GM12872 (cell line): ENCODE measurements at regions not wholly inside any gene's neighbourhood (a gene's known extent, or its start where the extent isn't known, plus 50 kb on each side); places are given as distances from the start of the nearest gene placed in this dataset.

Source experiments
- TF ChIP-seq, protein P1 (sequence below): IDR thresholded peaks from 3 replicates; pipeline ENCODE4 v1.5.1; 2011; ENCODE audit warnings: low read depth, mild to moderate bottlenecking, low read length, moderate library complexity; ENCODE audit not compliant: insufficient read depth

DNA sequence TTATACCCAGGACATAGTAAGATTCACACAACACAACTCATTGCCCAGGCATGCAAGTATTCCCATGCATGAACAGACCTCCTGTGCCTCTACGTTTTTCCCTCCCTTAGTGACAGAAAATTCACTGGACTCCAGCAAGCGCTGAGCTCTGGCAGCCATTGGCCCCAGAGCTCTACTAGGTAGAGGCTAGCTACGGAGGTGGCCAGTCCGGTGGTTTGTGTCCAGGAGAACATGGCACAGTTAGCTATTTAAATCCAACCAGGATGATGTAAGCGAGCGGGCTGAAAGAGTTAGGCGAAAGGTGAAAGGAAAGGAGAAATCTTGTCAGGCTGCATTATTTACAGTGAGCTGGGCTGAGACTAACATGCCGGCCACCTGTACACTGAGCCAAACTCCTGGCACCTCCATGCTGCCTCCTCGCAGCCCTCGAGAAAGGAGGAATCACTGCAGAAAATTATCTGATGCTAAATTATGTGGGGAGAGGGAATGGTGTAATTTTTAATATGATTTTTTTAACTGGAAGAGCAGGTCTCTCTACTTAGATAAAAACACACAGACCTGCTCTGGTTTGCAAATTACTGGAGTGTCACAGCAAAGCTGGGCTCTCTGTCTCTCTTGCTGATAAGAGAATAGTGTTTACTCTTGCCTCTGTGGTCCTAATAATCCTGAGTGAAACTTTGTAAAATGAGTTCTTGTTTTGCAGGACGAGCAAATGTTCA is 50.1 kb upstream of the ARMC2 start:
- TF ChIP-seq, protein P1, sequence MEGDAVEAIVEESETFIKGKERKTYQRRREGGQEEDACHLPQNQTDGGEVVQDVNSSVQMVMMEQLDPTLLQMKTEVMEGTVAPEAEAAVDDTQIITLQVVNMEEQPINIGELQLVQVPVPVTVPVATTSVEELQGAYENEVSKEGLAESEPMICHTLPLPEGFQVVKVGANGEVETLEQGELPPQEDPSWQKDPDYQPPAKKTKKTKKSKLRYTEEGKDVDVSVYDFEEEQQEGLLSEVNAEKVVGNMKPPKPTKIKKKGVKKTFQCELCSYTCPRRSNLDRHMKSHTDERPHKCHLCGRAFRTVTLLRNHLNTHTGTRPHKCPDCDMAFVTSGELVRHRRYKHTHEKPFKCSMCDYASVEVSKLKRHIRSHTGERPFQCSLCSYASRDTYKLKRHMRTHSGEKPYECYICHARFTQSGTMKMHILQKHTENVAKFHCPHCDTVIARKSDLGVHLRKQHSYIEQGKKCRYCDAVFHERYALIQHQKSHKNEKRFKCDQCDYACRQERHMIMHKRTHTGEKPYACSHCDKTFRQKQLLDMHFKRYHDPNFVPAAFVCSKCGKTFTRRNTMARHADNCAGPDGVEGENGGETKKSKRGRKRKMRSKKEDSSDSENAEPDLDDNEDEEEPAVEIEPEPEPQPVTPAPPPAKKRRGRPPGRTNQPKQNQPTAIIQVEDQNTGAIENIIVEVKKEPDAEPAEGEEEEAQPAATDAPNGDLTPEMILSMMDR, result no peak
